CD4-positive, alpha-beta T cell (primary cell): ENCODE measurements at regions not wholly inside any gene's neighbourhood (a gene's known extent, or its start where the extent isn't known, plus 50 kb on each side); places are given as distances from the start of the nearest gene placed in this dataset.

ENCODE experiments used
- ATAC-seq: fragments of 200-7000 bp; cut with Tn5 transposase; one replicate; pipeline ENCODE4 v1.10.0; 2022; ENCODE audit warnings: mild to moderate bottlenecking; ENCODE audit not compliant: poor library complexity
- CTCF ChIA-PET: fragments of 350-600 bp; sonication (Branson Sonifier 250); formaldehyde crosslinking; loops from one replicate; lab custom pipeline; 2021; ENCODE audit warnings: antibody characterized with exemption, inconsistent platforms; lab: Charles Lee
- POLR2A ChIA-PET: fragments of 350-600 bp; sonication (Branson Sonifier 250); formaldehyde crosslinking; loops from one replicate; lab custom pipeline; 2021; ENCODE audit warnings: antibody characterized with exemption, inconsistent platforms; lab: Charles Lee
- DNase-seq, 14 experiments: peaks; one replicate each; pipeline ENCODE4 v3.0.0-alpha.2; 2013 to 2020; ENCODE audit warnings: mixed read lengths in 2 of 14
- H3K27ac ChIP-seq, 2 donors: one replicate each; pipeline versions ENCODE4 v1.5.1 to v1.7.0; 2013; ENCODE audit warnings: low read length in 2 of 2, low read depth in 1 of 2, mild to moderate bottlenecking in 1 of 2
- H3K27me3 ChIP-seq, 2 experiments: 1 replicate in 1 of 2; 2 replicates in 1 of 2; pipeline versions ENCODE4 v1.6.1 to v1.7.0; 2013; ENCODE audit warnings: low read length in 2 of 2, control low read depth in 1 of 2, mild to moderate bottlenecking in 1 of 2, moderate library complexity in 1 of 2; ENCODE audit not compliant: insufficient read depth in 2 of 2, control insufficient read depth in 1 of 2
- H3K36me3 ChIP-seq: one replicate; pipeline ENCODE4 v1.6.1; 2013; ENCODE audit warnings: low read length, control low read depth; ENCODE audit not compliant: insufficient read depth
- H3K4me1 ChIP-seq: one replicate; pipeline ENCODE4 v1.6.1; 2013; ENCODE audit warnings: low read length, control low read depth; ENCODE audit not compliant: insufficient read depth
- H3K4me3 ChIP-seq: one replicate; pipeline ENCODE4 v1.5.1; 2013; ENCODE audit warnings: mild to moderate bottlenecking, low read length, moderate library complexity
- H3K9me3 ChIP-seq, 2 experiments: 1 replicate in 1 of 2; 2 replicates in 1 of 2; pipeline versions ENCODE4 v1.6.1 to v1.7.0; 2013; ENCODE audit warnings: low read length in 2 of 2, mild to moderate bottlenecking in 2 of 2, control low read depth in 1 of 2, moderate library complexity in 1 of 2; ENCODE audit not compliant: control insufficient read depth in 1 of 2, insufficient read depth in 1 of 2
- H3K27ac Mint-ChIP-seq: one replicate; pipeline ENCODE4 v1.8.0; 2020; ENCODE audit warnings: mixed read lengths
- H3K27me3 Mint-ChIP-seq: one replicate; pipeline ENCODE4 v1.8.0; 2021; ENCODE audit warnings: mixed read lengths
- H3K36me3 Mint-ChIP-seq: one replicate; pipeline ENCODE4 v1.8.0; 2021; ENCODE audit warnings: low read depth, mixed read lengths
- H3K4me1 Mint-ChIP-seq: one replicate; pipeline ENCODE4 v1.8.0; 2021; ENCODE audit warnings: low read depth, mixed read lengths
- H3K4me3 Mint-ChIP-seq: one replicate; pipeline ENCODE4 v1.8.0; 2020; ENCODE audit warnings: mild to moderate bottlenecking, mixed read lengths
- H3K9me3 Mint-ChIP-seq: one replicate; pipeline ENCODE4 v1.8.0; 2020; ENCODE audit warnings: mixed read lengths
- intact Hi-C, 2 experiments: fragments of 100-400 bp; cut with DNase I in 1 of 2; cut with micrococcal nuclease in 1 of 2; formaldehyde crosslinking; loops; one replicate each; pipeline versions ENCODE4 v1.15.1 to v1.9.0; 2023 to 2025; cut with DNase I, micrococcal nuclease
- TF ChIP-seq, protein P1 (sequence below): fragments of 200-600 bp; IDR thresholded peaks from one replicate; pipeline ENCODE4 v1.8.0; 2022; ENCODE audit warnings: antibody characterized with exemption, mild to moderate bottlenecking

GRCh38 chr5:165086465-165086864, 1581.0 kb downstream of the MAT2B start:
- H3K36me3 Mint-ChIP-seq = no peaks in the 10 kb centered on the region
- no peaks in the 10 kb centered on the region for H3K36me3 ChIP-seq
- H3K4me1 ChIP-seq = no peaks in the 10 kb centered on the region
- ATAC-seq = no peak
- no peaks in the 10 kb centered on the region for H3K27me3 ChIP-seq
- no peaks in the 10 kb centered on the region for H3K27me3 Mint-ChIP-seq
- H3K4me3 ChIP-seq = no peak overlapping the region
- peaks cover 0 to 9% of the 10 kb centered on the region in 2 experiments for H3K9me3 ChIP-seq
- no peak overlapping the region for H3K27ac Mint-ChIP-seq
- TF ChIP-seq, protein P1, sequence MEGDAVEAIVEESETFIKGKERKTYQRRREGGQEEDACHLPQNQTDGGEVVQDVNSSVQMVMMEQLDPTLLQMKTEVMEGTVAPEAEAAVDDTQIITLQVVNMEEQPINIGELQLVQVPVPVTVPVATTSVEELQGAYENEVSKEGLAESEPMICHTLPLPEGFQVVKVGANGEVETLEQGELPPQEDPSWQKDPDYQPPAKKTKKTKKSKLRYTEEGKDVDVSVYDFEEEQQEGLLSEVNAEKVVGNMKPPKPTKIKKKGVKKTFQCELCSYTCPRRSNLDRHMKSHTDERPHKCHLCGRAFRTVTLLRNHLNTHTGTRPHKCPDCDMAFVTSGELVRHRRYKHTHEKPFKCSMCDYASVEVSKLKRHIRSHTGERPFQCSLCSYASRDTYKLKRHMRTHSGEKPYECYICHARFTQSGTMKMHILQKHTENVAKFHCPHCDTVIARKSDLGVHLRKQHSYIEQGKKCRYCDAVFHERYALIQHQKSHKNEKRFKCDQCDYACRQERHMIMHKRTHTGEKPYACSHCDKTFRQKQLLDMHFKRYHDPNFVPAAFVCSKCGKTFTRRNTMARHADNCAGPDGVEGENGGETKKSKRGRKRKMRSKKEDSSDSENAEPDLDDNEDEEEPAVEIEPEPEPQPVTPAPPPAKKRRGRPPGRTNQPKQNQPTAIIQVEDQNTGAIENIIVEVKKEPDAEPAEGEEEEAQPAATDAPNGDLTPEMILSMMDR = no peak
- no peak for DNase-seq
- no peaks in the 10 kb centered on the region for H3K9me3 Mint-ChIP-seq
- POLR2A ChIA-PET = no interaction called here
- no peak overlapping the region for H3K27ac ChIP-seq
- no peak overlapping the region for H3K4me3 Mint-ChIP-seq
- CTCF ChIA-PET = no interaction called here
- intact Hi-C loops = no loop called here
- H3K4me1 Mint-ChIP-seq = no peaks in the 10 kb centered on the region

GRCh38 chr5:165094782-165095181, 1589.4 kb downstream of the MAT2B start:
- peaks cover 0 to 11% of the 10 kb centered on the region in 2 experiments for H3K9me3 ChIP-seq
- peaks cover 9% of the 10 kb centered on the region for H3K9me3 Mint-ChIP-seq
- ChIA-PET POLR2A (no interaction called here), CTCF (no interaction called here)
- no peaks in the 10 kb centered on the region for H3K27me3 Mint-ChIP-seq
- intact Hi-C loops = no loop called here
- no peaks in the 10 kb centered on the region for H3K36me3 Mint-ChIP-seq
- H3K27me3 ChIP-seq = no peaks in the 10 kb centered on the region
- H3K27ac ChIP-seq = no peak overlapping the region
- no peak overlapping the region for H3K4me3 Mint-ChIP-seq
- no peak overlapping the region for H3K4me3 ChIP-seq
- H3K27ac Mint-ChIP-seq = no peak overlapping the region
- no peaks in the 10 kb centered on the region for H3K4me1 Mint-ChIP-seq
- ATAC-seq = no peak
- no peak for DNase-seq
- H3K4me1 ChIP-seq = no peaks in the 10 kb centered on the region
- TF ChIP-seq, protein P1 = no peak
- no peaks in the 10 kb centered on the region for H3K36me3 ChIP-seq

GRCh38 chr5:165101709-165102108, 1596.3 kb downstream of the MAT2B start:
- no peak overlapping the region for H3K4me3 Mint-ChIP-seq
- TF ChIP-seq, protein P1 = no peak
- H3K27ac Mint-ChIP-seq = no peak overlapping the region
- ATAC-seq (no peak), DNase-seq (no peak)
- CTCF ChIA-PET = no interaction called here
- H3K27ac ChIP-seq = no peak overlapping the region
- POLR2A ChIA-PET = no interaction called here
- no peaks in the 10 kb centered on the region for H3K36me3 Mint-ChIP-seq
- peaks cover 9% of the 10 kb centered on the region for H3K9me3 Mint-ChIP-seq
- no peak overlapping the region for H3K4me3 ChIP-seq
- H3K4me1 ChIP-seq = no peaks in the 10 kb centered on the region
- intact Hi-C loops = no loop called here
- H3K27me3 Mint-ChIP-seq = no peaks in the 10 kb centered on the region
- no peaks in the 10 kb centered on the region for H3K27me3 ChIP-seq
- H3K4me1 Mint-ChIP-seq = no peaks in the 10 kb centered on the region
- no peaks in the 10 kb centered on the region for H3K36me3 ChIP-seq
- H3K9me3 ChIP-seq = peaks cover 0 to 16% of the 10 kb centered on the region in 2 experiments
